ENCODE measurements at regions not wholly inside any gene's neighbourhood (a gene's known extent, or its start where the extent isn't known, plus 50 kb on each side); places are given as distances from the start of the nearest gene placed in this dataset.

- Histone ChIP-seq H3K79me2 (ENCODE audit: low read depth) (no peaks in the 10 kb centered on the region), H3K27me3 (ENCODE audit: insufficient read depth, low read depth) (no peaks in the 10 kb centered on the region), H3K9me2 (ENCODE audit: insufficient read depth) (no peaks in the 10 kb centered on the region), H3K4me2 (no peak overlapping the region), H2AFZ (no peak overlapping the region), H3K4me3 (no peak overlapping the region), H3K36me3 (ENCODE audit: low read depth) (no peaks in the 10 kb centered on the region), H4K20me1 (ENCODE audit: insufficient read depth) (no peaks in the 10 kb centered on the region), H3K4me1 (replicated peaks; ENCODE audit: insufficient read depth) (peaks cover 40% of the 10 kb centered on the region), H3K27ac (no peak overlapping the region), H3K9me3 (ENCODE audit: insufficient read depth, low read depth) (no peaks in the 10 kb centered on the region), H3F3A (ENCODE audit: insufficient read depth, low read depth) (peaks cover 14% of the 10 kb centered on the region)
- BruUV-seq (replicated peaks), result no TSS peak
- ChIA-PET CTCF (no interaction called here), POLR2A (ENCODE audit: unreplicated experiment) (no interaction called here)
- TF ChIP-seq CTCF (conservative IDR thresholded peaks at IDR 0.05), result no peak
- TF ChIP-seq EZH2 (IDR thresholded peaks at IDR 0.05; ENCODE audit: low read depth), result no peak
- intact Hi-C loops (cut with micrococcal nuclease; ENCODE audit: unreplicated experiment), result loop anchor here (10.0 kb wide), 1 partner anchor 93 kb away; no protein-coding TSS in a partner anchor
- no peak for DNase-seq
Observed at GRCh38 chr2:41968182-41968578, 79.6 kb upstream of the PKDCC start.

- no peaks in the 10 kb centered on the region for H3K79me2 ChIP-seq (ENCODE audit: low read depth)
- intact Hi-C loops (cut with micrococcal nuclease; ENCODE audit: unreplicated experiment), result no loop called here
- no peak for TF ChIP-seq CTCF (conservative IDR thresholded peaks at IDR 0.05)
- no peak for TF ChIP-seq EZH2 (IDR thresholded peaks at IDR 0.05; ENCODE audit: low read depth)
- H3K27ac ChIP-seq, result no peak overlapping the region
- H2AFZ ChIP-seq, result no peak overlapping the region
- H3K4me2 ChIP-seq, result no peak overlapping the region
- no peaks in the 10 kb centered on the region for H3K36me3 ChIP-seq (ENCODE audit: low read depth)
- CTCF ChIA-PET, result no interaction called here
- H3K4me3 ChIP-seq, result no peak overlapping the region
- no peaks in the 10 kb centered on the region for H3K27me3 ChIP-seq (ENCODE audit: insufficient read depth, low read depth)
- peaks cover 15% of the 10 kb centered on the region for H3K4me1 ChIP-seq (replicated peaks; ENCODE audit: insufficient read depth)
- no peaks in the 10 kb centered on the region for H4K20me1 ChIP-seq (ENCODE audit: insufficient read depth)
- BruUV-seq (replicated peaks), result no TSS peak
- H3K9me2 ChIP-seq (ENCODE audit: insufficient read depth), result no peaks in the 10 kb centered on the region
- no peaks in the 10 kb centered on the region for H3K9me3 ChIP-seq (ENCODE audit: insufficient read depth, low read depth)
- POLR2A ChIA-PET (ENCODE audit: unreplicated experiment), result no interaction called here
- H3F3A ChIP-seq (ENCODE audit: insufficient read depth, low read depth), result peaks cover 3% of the 10 kb centered on the region; the same call in 1 of the 2 replicates
- DNase-seq, result no peak
Observed at GRCh38 chr2:41970988-41971660, 76.7 kb upstream of the PKDCC start.

GRCh38 chr2:41972179-41972578 is 75.6 kb upstream of the PKDCC start:
- Histone ChIP-seq H3K4me1 (replicated peaks; ENCODE audit: insufficient read depth) (peaks cover 5% of the 10 kb centered on the region), H3K36me3 (ENCODE audit: low read depth) (no peaks in the 10 kb centered on the region), H3K79me2 (ENCODE audit: low read depth) (no peaks in the 10 kb centered on the region), H3K9me2 (ENCODE audit: insufficient read depth) (no peaks in the 10 kb centered on the region), H4K20me1 (ENCODE audit: insufficient read depth) (no peaks in the 10 kb centered on the region), H3K4me3 (no peak overlapping the region), H3K27me3 (ENCODE audit: insufficient read depth, low read depth) (no peaks in the 10 kb centered on the region), H3K4me2 (no peak overlapping the region), H3F3A (ENCODE audit: insufficient read depth, low read depth) (no peaks in the 10 kb centered on the region), H3K9me3 (ENCODE audit: insufficient read depth, low read depth) (no peaks in the 10 kb centered on the region), H2AFZ (no peak overlapping the region), H3K27ac (no peak overlapping the region)
- DNase-seq, result no peak
- TF ChIP-seq CTCF (conservative IDR thresholded peaks at IDR 0.05), result no peak
- no peak for TF ChIP-seq EZH2 (IDR thresholded peaks at IDR 0.05; ENCODE audit: low read depth)
- ChIA-PET POLR2A (ENCODE audit: unreplicated experiment) (no interaction called here), CTCF (no interaction called here)
- no TSS peak for BruUV-seq (replicated peaks)
- intact Hi-C loops (cut with micrococcal nuclease; ENCODE audit: unreplicated experiment), result no loop called here

All from PC-9 (cell line).